Liver (tissue), 3 donors: ENCODE measurements at regions not wholly inside any gene's neighbourhood (a gene's known extent, or its start where the extent isn't known, plus 50 kb on each side); places are given as distances from the start of the nearest gene placed in this dataset.

Experiments used
- CTCF ChIP-seq: fragments of 150-350 bp; IDR thresholded peaks from 2 replicates; pipeline ENCODE4 v1.5.1; 2017; ENCODE audit warnings: improper control_type of control experiment, low read depth, low read length; ENCODE audit not compliant: missing input control
- RAD21 ChIP-seq, 2 donors: IDR thresholded peaks; 2 replicates each; pipeline ENCODE4 v1.6.1; 2016; ENCODE audit warnings: antibody characterized with exemption in 2 of 2, mild to moderate bottlenecking in 2 of 2
- TAF1 ChIP-seq: conservative IDR thresholded peaks from 2 replicates; pipeline ENCODE4 v1.6.1; 2016; ENCODE audit warnings: antibody characterized with exemption, mild to moderate bottlenecking
- donor health status: healthy.
- donor health status: healthy.

- TF ChIP-seq RAD21 (IDR thresholded peaks at IDR 0.05), result no peak
- TF ChIP-seq CTCF, result no peak
- no peak for TF ChIP-seq TAF1
Measured at GRCh38 chr11:37613031-37613430, 1015.0 kb upstream of the RAG2 start.
